ENCODE measurements at regions not wholly inside any gene's neighbourhood (a gene's known extent, or its start where the extent isn't known, plus 50 kb on each side); places are given as distances from the start of the nearest gene placed in this dataset.

- TF ChIP-seq POLR2AphosphoS5 (IDR thresholded peaks at IDR 0.05; ENCODE audit: low read depth, low read length), result no peak
- no peak for TF ChIP-seq TAF1 (IDR thresholded peaks at IDR 0.05; ENCODE audit: borderline replicate concordance, insufficient read depth, low read length)
- TF ChIP-seq, protein P1, sequence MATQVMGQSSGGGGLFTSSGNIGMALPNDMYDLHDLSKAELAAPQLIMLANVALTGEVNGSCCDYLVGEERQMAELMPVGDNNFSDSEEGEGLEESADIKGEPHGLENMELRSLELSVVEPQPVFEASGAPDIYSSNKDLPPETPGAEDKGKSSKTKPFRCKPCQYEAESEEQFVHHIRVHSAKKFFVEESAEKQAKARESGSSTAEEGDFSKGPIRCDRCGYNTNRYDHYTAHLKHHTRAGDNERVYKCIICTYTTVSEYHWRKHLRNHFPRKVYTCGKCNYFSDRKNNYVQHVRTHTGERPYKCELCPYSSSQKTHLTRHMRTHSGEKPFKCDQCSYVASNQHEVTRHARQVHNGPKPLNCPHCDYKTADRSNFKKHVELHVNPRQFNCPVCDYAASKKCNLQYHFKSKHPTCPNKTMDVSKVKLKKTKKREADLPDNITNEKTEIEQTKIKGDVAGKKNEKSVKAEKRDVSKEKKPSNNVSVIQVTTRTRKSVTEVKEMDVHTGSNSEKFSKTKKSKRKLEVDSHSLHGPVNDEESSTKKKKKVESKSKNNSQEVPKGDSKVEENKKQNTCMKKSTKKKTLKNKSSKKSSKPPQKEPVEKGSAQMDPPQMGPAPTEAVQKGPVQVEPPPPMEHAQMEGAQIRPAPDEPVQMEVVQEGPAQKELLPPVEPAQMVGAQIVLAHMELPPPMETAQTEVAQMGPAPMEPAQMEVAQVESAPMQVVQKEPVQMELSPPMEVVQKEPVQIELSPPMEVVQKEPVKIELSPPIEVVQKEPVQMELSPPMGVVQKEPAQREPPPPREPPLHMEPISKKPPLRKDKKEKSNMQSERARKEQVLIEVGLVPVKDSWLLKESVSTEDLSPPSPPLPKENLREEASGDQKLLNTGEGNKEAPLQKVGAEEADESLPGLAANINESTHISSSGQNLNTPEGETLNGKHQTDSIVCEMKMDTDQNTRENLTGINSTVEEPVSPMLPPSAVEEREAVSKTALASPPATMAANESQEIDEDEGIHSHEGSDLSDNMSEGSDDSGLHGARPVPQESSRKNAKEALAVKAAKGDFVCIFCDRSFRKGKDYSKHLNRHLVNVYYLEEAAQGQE (IDR thresholded peaks at IDR 0.05; ENCODE audit: insufficient read depth in 1 of 2, low read depth in 2 of 2, low read length in 2 of 2), result no peak
- TF ChIP-seq SIN3A (IDR thresholded peaks at IDR 0.05; ENCODE audit: borderline replicate concordance, insufficient read depth, low read length), result no peak
These were observed 963.0 kb downstream of the TDRD15 start for GRCh38 chr2:22086726-22087125.

Measured in PFSK-1 (cell line).